Lung (tissue), 11 donors: ENCODE measurements at regions not wholly inside any gene's neighbourhood (a gene's known extent, or its start where the extent isn't known, plus 50 kb on each side); places are given as distances from the start of the nearest gene placed in this dataset.
A peak's percentile ranks its signal among the peaks of the same experiment; 100 is the strongest.

Experiments
- ATAC-seq: fragments of 200-7000 bp; cut with Tn5 transposase; one replicate; pipeline ENCODE4 v1.9.1; 2020; ENCODE audit warnings: moderate number of reproducible peaks; ENCODE audit not compliant: insufficient read depth, low FRiP score
- DNase-seq, 3 donors: peaks; one replicate each; pipeline ENCODE4 v3.0.0-alpha.2; 2013 to 2017
- H3K27ac ChIP-seq, 2 donors: one replicate each; pipeline ENCODE4 v1.5.1; 2013; ENCODE audit warnings: mild to moderate bottlenecking in 2 of 2, moderate library complexity in 2 of 2, control low read depth in 1 of 2, inconsistent platforms in 1 of 2, low read depth in 1 of 2, low read length in 1 of 2
- H3K27me3 ChIP-seq, 3 donors: one replicate each; pipeline ENCODE4 v1.5.1; 2013; ENCODE audit warnings: low read length in 2 of 3; ENCODE audit not compliant: control insufficient read depth in 3 of 3, insufficient read depth in 3 of 3
- H3K36me3 ChIP-seq, 4 donors: one replicate each; pipeline ENCODE4 v1.5.1; 2013; ENCODE audit warnings: low read length in 4 of 4, mild to moderate bottlenecking in 1 of 4, moderate library complexity in 1 of 4; ENCODE audit not compliant: control insufficient read depth in 4 of 4, insufficient read depth in 4 of 4
- H3K4me1 ChIP-seq, 5 donors: one replicate each; pipeline ENCODE4 v1.5.1; 2013; ENCODE audit warnings: low read length in 5 of 5, mild to moderate bottlenecking in 2 of 5, moderate library complexity in 1 of 5; ENCODE audit not compliant: control insufficient read depth in 5 of 5, insufficient read depth in 5 of 5
- H3K4me3 ChIP-seq: one replicate; pipeline ENCODE4 v1.5.1; 2013; ENCODE audit warnings: mild to moderate bottlenecking, control low read depth, moderate library complexity
- H3K9ac ChIP-seq, 2 donors: one replicate each; pipeline ENCODE4 v1.5.1; 2013; ENCODE audit warnings: low read length in 2 of 2, control low read depth in 1 of 2; ENCODE audit not compliant: insufficient read depth in 1 of 2
- H3K9me3 ChIP-seq, 4 donors: one replicate each; pipeline ENCODE4 v1.5.1; 2013; ENCODE audit warnings: low read length in 3 of 4, mild to moderate bottlenecking in 1 of 4, moderate library complexity in 1 of 4; ENCODE audit not compliant: control insufficient read depth in 4 of 4, insufficient read depth in 3 of 4
- WGBS, 2 donors: extraction: QIAGEN DNeasy Blood & Tissue Kit; methylation state at CpG; one replicate each; pipeline ENCODE4 v1.1.7; 2013; 5-methylcytosine and 5-hydroxymethylcytosine counted together
- TF ChIP-seq, protein P1 (sequence below): IDR thresholded peaks from 2 replicates; pipeline ENCODE4 v1.5.1; 2012; ENCODE audit warnings: mild to moderate bottlenecking; ENCODE audit errors: control extremely low read depth, extremely low read depth
- donor health status: control.
- donor health status: control.
- donor health status: Bipolar disorder and iron deficiency.
- donor health status: healthy.
- donor health status: DM: yes; HTN: yes; CAD: no.

GRCh38 chr3:64375737-64376136 is 150.5 kb upstream of the PRICKLE2 start:
- no peak for ATAC-seq

GRCh38 chr3:64369390-64369789 is 144.1 kb upstream of the PRICKLE2 start:
- Histone ChIP-seq H3K9me3 (no peaks in the 10 kb centered on the region), H3K4me3 (no peak overlapping the region), H3K4me1 (peaks cover 0 to 8% (median 7%) of the 10 kb centered on the region in 5 donors), H3K9ac (no peak overlapping the region), H3K27me3 (no peaks in the 10 kb centered on the region), H3K36me3 (no peaks in the 10 kb centered on the region), H3K27ac (no peak overlapping the region)
- ATAC-seq (no peak), DNase-seq (no peak)
- TF ChIP-seq, protein P1, sequence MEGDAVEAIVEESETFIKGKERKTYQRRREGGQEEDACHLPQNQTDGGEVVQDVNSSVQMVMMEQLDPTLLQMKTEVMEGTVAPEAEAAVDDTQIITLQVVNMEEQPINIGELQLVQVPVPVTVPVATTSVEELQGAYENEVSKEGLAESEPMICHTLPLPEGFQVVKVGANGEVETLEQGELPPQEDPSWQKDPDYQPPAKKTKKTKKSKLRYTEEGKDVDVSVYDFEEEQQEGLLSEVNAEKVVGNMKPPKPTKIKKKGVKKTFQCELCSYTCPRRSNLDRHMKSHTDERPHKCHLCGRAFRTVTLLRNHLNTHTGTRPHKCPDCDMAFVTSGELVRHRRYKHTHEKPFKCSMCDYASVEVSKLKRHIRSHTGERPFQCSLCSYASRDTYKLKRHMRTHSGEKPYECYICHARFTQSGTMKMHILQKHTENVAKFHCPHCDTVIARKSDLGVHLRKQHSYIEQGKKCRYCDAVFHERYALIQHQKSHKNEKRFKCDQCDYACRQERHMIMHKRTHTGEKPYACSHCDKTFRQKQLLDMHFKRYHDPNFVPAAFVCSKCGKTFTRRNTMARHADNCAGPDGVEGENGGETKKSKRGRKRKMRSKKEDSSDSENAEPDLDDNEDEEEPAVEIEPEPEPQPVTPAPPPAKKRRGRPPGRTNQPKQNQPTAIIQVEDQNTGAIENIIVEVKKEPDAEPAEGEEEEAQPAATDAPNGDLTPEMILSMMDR: no peak
- WGBS, 2 donors: 94 to 96% methylated on average over 3 of the region's 3 CpGs

More at GRCh38 chr3:64375737-64376136, 150.5 kb upstream of the PRICKLE2 start:
- H3K27me3 ChIP-seq: no peaks in the 10 kb centered on the region
- 98% methylated on average over 1 of the region's 1 CpG for WGBS, 2 donors
- TF ChIP-seq, protein P1: no peak
- H3K27ac ChIP-seq: no peak overlapping the region
- peaks cover 0 to 8% (median 2%) of the 10 kb centered on the region in 5 donors for H3K4me1 ChIP-seq
- H3K4me3 ChIP-seq: no peak overlapping the region
- H3K9me3 ChIP-seq: peaks cover 0 to 3% (median 1%) of the 10 kb centered on the region in 4 donors
- no peak overlapping the region for H3K9ac ChIP-seq
- peaks cover 0 to 2% (median 0%) of the 10 kb centered on the region in 4 donors for H3K36me3 ChIP-seq
- DNase-seq: no peak

DNA sequence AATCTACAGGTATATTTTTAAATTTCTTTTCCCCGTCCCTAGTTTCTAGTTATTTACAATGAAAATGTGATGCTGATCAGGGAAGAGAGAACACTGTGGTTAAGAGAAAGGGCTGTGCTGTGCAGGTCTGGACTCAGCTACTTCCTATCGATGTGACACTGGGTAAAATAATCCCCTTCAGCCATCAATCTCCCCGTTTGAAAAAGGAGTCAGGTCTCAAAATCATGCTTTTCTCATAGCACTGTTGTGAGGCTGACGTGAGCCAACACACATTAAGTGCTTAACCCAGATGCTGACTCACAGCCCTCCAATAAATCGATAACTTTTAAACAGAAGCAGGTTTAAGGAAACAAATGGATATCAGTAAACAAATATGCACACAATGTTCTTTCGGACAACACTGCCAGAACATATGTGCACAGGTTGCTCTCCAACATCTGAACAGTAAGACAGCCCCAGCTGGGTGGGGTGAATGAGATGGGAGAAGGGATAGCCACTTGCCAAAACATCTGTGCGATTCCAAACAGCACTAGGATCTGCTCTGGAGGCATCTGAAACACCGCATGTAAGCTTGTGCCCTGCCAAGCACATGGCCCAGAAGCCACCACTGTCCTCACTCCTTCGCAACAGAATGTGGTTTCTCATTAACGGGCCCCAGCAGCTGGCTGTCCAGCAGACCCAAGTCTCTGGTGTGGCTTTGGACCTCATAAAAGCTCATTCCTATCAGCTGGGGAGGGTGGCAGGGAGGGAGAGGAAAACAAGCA is 143.2 kb upstream of the PRICKLE2 start:
- peaks cover 0 to 12% (median 8%) of the 10 kb centered on the region in 5 donors for H3K4me1 ChIP-seq
- TF ChIP-seq, protein P1: no peak
- H3K9ac ChIP-seq: no peak overlapping the region
- peak; percentile 49 to 56 (median 56) for DNase-seq
- H3K27me3 ChIP-seq: no peaks in the 10 kb centered on the region
- WGBS, 2 donors: 60 to 72% methylated on average over 10 of the region's 10 CpGs
- no peaks in the 10 kb centered on the region for H3K9me3 ChIP-seq
- no peak overlapping the region for H3K4me3 ChIP-seq
- H3K27ac ChIP-seq: peak overlapping the region in 1 of 2 donors; percentile 28
- ATAC-seq: no peak
- H3K36me3 ChIP-seq: no peaks in the 10 kb centered on the region

- peaks cover 0 to 21% (median 16%) of the 10 kb centered on the region in 5 donors for H3K4me1 ChIP-seq
- no peak for ATAC-seq
- no peak overlapping the region for H3K9ac ChIP-seq
- H3K4me3 ChIP-seq: no peak overlapping the region
- H3K27me3 ChIP-seq: no peaks in the 10 kb centered on the region
- DNase-seq: no peak
- WGBS, 2 donors: 94 to 96% methylated on average over 5 of the region's 5 CpGs
- H3K9me3 ChIP-seq: no peaks in the 10 kb centered on the region
- H3K27ac ChIP-seq: peak overlapping the region in 1 of 2 donors; percentile 28
- no peaks in the 10 kb centered on the region for H3K36me3 ChIP-seq
- TF ChIP-seq, protein P1: no peak
Observed at GRCh38 chr3:64365877-64366276, 140.6 kb upstream of the PRICKLE2 start.
